IMR-90 (cell line): ENCODE measurements at regions not wholly inside any gene's neighbourhood (a gene's known extent, or its start where the extent isn't known, plus 50 kb on each side); places are given as distances from the start of the nearest gene placed in this dataset.

Experiments
- BHLHE40 ChIP-seq: fragments of 150-350 bp; IDR thresholded peaks from 2 replicates; pipeline ENCODE4 v1.6.1; 2016; ENCODE audit warnings: mild to moderate bottlenecking, low read depth, low read length
- ELK1 ChIP-seq: fragments of 150-350 bp; IDR thresholded peaks from 2 replicates; pipeline ENCODE4 v1.6.1; 2016; ENCODE audit warnings: low read depth, mild to moderate bottlenecking, low read length, moderate library complexity, borderline replicate concordance
- MXI1 ChIP-seq: IDR thresholded peaks from 2 replicates; pipeline ENCODE4 v1.6.1; 2012; ENCODE audit warnings: low read depth, mild to moderate bottlenecking, low read length, moderate library complexity, borderline replicate concordance
- NFE2L2 ChIP-seq: fragments of 150-350 bp; IDR thresholded peaks from 2 replicates; pipeline ENCODE4 v1.6.1; 2016; ENCODE audit warnings: low read depth, mild to moderate bottlenecking, low read length
- POLR2A ChIP-seq: IDR thresholded peaks from 2 replicates; pipeline ENCODE4 v1.6.1; 2012; ENCODE audit warnings: mild to moderate bottlenecking, low read depth, low read length
- RAD21 ChIP-seq: IDR thresholded peaks from 2 replicates; pipeline ENCODE4 v1.6.1; 2012; ENCODE audit warnings: low read length, improper control_type of control experiment
- TF ChIP-seq, protein P1 (sequence below): conservative IDR thresholded peaks from 2 replicates; pipeline ENCODE4 v1.5.1; 2012; ENCODE audit warnings: mild to moderate bottlenecking, low read depth, low read length, improper control_type of control experiment
- TF ChIP-seq, protein P2 (sequence below): fragments of 150-350 bp; IDR thresholded peaks from 2 replicates; pipeline ENCODE4 v1.6.1; 2017; ENCODE audit warnings: mild to moderate bottlenecking, antibody characterized with exemption, low read length, low read depth

DNA sequence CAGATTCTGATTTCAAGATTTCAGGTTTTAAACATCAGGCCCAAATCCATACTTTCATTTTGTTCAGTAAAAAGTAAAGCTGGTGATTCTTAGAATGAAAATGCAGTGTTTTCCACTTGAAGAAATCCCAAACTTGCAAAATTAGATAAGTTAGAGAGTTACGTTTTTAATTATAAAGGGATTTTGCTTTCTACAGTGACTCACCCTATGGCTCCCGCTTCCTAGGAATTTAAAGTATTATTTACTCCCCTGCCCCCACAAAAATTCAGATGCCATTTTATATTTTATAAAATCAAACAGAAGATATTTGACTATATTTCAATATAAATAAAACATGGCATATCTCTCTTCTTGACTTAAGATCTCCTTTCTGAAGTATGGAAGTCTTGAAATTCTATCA lies 402.9 kb downstream of the ZSWIM6 start:
- TF ChIP-seq, protein P1, sequence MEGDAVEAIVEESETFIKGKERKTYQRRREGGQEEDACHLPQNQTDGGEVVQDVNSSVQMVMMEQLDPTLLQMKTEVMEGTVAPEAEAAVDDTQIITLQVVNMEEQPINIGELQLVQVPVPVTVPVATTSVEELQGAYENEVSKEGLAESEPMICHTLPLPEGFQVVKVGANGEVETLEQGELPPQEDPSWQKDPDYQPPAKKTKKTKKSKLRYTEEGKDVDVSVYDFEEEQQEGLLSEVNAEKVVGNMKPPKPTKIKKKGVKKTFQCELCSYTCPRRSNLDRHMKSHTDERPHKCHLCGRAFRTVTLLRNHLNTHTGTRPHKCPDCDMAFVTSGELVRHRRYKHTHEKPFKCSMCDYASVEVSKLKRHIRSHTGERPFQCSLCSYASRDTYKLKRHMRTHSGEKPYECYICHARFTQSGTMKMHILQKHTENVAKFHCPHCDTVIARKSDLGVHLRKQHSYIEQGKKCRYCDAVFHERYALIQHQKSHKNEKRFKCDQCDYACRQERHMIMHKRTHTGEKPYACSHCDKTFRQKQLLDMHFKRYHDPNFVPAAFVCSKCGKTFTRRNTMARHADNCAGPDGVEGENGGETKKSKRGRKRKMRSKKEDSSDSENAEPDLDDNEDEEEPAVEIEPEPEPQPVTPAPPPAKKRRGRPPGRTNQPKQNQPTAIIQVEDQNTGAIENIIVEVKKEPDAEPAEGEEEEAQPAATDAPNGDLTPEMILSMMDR, result no peak
- no peak for TF ChIP-seq POLR2A
- no peak for TF ChIP-seq RAD21
- no peak for TF ChIP-seq NFE2L2
- TF ChIP-seq BHLHE40, result no peak
- no peak for TF ChIP-seq MXI1
- TF ChIP-seq ELK1, result no peak
- TF ChIP-seq, protein P2, sequence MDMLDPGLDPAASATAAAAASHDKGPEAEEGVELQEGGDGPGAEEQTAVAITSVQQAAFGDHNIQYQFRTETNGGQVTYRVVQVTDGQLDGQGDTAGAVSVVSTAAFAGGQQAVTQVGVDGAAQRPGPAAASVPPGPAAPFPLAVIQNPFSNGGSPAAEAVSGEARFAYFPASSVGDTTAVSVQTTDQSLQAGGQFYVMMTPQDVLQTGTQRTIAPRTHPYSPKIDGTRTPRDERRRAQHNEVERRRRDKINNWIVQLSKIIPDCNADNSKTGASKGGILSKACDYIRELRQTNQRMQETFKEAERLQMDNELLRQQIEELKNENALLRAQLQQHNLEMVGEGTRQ, result no peak
